Right lobe of liver (tissue), 4 donors: ENCODE measurements at regions not wholly inside any gene's neighbourhood (a gene's known extent, or its start where the extent isn't known, plus 50 kb on each side); places are given as distances from the start of the nearest gene placed in this dataset.

ENCODE experiments used
- POLR2A ChIP-seq: fragments of 450-650 bp; IDR thresholded peaks from one replicate; pipeline ENCODE4 v1.6.1; 2017; ENCODE audit warnings: antibody characterized with exemption, mild to moderate bottlenecking
- TF ChIP-seq, protein P1 (sequence below), 4 donors: fragments of 200-600 bp in 3 of 4; fragments of 450-650 bp in 1 of 4; IDR thresholded peaks; one replicate each; pipeline versions ENCODE4 v1.5.1 to v1.8.0; 2016 to 2022; ENCODE audit warnings: antibody characterized with exemption in 4 of 4, mild to moderate bottlenecking in 2 of 4
- donor health status: DM: no; HTN: no; CAD: no.
- donor health status: DM: no; HTN: no; CAD: no.
- donor health status: DM: no; HTN: yes; CAD: no.

DNA sequence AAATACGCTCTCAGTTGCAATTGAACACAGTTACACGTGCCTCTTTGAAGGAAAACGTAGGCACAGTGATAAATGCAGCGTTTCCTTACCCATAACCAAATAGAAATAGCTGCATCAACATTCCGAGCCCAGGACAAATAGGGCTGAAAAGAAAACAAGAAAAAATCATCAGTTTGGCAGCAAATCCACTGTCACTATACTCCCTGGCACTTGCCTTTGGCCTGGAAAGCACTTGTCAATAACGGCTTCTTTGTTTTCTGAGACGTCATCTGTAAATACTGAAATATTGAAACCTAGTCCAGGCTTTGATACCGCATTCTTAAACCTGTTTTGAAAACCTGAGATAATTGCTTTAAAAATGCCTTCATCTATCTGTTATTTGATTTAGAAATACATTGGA, 167.2 kb upstream of the AKR1E2 start:
- TF ChIP-seq, protein P1, sequence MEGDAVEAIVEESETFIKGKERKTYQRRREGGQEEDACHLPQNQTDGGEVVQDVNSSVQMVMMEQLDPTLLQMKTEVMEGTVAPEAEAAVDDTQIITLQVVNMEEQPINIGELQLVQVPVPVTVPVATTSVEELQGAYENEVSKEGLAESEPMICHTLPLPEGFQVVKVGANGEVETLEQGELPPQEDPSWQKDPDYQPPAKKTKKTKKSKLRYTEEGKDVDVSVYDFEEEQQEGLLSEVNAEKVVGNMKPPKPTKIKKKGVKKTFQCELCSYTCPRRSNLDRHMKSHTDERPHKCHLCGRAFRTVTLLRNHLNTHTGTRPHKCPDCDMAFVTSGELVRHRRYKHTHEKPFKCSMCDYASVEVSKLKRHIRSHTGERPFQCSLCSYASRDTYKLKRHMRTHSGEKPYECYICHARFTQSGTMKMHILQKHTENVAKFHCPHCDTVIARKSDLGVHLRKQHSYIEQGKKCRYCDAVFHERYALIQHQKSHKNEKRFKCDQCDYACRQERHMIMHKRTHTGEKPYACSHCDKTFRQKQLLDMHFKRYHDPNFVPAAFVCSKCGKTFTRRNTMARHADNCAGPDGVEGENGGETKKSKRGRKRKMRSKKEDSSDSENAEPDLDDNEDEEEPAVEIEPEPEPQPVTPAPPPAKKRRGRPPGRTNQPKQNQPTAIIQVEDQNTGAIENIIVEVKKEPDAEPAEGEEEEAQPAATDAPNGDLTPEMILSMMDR (IDR thresholded peaks at IDR 0.05), result no peak
- TF ChIP-seq POLR2A, result no peak
